Stimulated activated naive CD8-positive, alpha-beta T cell treated with anti-CD3 and anti-CD28 coated beads, Interleukin-15, amount 100 ng/mL, for 72 hours (primary cell): ENCODE measurements at regions not wholly inside any gene's neighbourhood (a gene's known extent, or its start where the extent isn't known, plus 50 kb on each side); places are given as distances from the start of the nearest gene placed in this dataset.

Experiments
- ATAC-seq: fragments of 150-1000 bp; cut with Tn5 transposase; 2 replicates; pipeline ENCODE4 v1.10.0; 2021; ENCODE audit warnings: mild to moderate bottlenecking, moderate library complexity
- DNase-seq, 2 donors: peaks; one replicate each; pipeline ENCODE4 v3.0.0; 2021 to 2022
- H3K27ac Mint-ChIP-seq, 2 donors: one replicate each; pipeline ENCODE4 v1.8.0; 2022; ENCODE audit warnings: mild to moderate bottlenecking in 2 of 2, mixed read lengths in 2 of 2, moderate library complexity in 2 of 2
- H3K27me3 Mint-ChIP-seq: one replicate; pipeline ENCODE4 v1.8.0; 2022; ENCODE audit warnings: mixed read lengths
- H3K4me1 Mint-ChIP-seq: one replicate; pipeline ENCODE4 v1.8.0; 2022; ENCODE audit warnings: mild to moderate bottlenecking, mixed read lengths
- H3K4me3 Mint-ChIP-seq, 2 donors: one replicate each; pipeline ENCODE4 v1.8.0; 2022; ENCODE audit warnings: mild to moderate bottlenecking in 2 of 2, mixed read lengths in 2 of 2, moderate library complexity in 1 of 2
- H3K9me3 Mint-ChIP-seq, 2 donors: one replicate each; pipeline ENCODE4 v1.8.0; 2022; ENCODE audit warnings: mixed read lengths in 2 of 2

DNA sequence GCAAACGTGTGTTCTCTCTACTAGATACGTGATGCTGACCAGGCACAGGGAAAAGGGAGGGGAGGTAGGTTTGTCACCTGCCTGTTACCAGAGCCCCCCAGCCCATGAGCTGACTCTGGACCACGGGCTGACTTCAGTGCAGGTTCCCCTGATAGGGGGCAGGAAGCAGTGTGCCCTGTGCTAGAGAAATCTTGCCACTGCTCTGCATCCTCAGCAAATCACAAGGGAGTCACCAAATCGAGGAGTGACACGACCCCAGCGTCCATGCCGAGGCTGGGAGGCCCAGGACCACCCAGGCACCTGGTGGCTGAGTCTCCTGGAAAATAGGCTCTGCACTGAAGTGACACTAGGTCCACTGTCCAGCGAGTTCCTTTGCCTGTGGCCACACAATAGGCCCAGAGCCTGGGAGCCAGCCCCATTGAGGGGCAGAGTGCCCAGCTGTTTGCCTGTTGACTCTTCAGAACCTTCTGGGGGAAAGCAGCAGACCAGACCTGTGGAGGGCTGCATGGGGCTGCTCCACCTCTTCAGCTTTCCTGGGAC lies 99.3 kb downstream of the CTTN start:
- ATAC-seq (no peak), DNase-seq (no peak)
- Mint-ChIP-seq H3K27me3 (no peaks in the 10 kb centered on the region), H3K27ac (no peak overlapping the region), H3K4me3 (no peak overlapping the region), H3K9me3 (no peaks in the 10 kb centered on the region), H3K4me1 (no peaks in the 10 kb centered on the region)

GRCh38 chr11:70498171-70498571 lies 99.8 kb downstream of the CTTN start:
- Mint-ChIP-seq H3K4me1 (no peaks in the 10 kb centered on the region), H3K27ac (peak overlapping the region in 1 of 2 donors; percentile 27), H3K4me3 (no peak overlapping the region), H3K27me3 (no peaks in the 10 kb centered on the region), H3K9me3 (no peaks in the 10 kb centered on the region)
- DNase-seq, result no peak
- ATAC-seq, result no peak

DNA sequence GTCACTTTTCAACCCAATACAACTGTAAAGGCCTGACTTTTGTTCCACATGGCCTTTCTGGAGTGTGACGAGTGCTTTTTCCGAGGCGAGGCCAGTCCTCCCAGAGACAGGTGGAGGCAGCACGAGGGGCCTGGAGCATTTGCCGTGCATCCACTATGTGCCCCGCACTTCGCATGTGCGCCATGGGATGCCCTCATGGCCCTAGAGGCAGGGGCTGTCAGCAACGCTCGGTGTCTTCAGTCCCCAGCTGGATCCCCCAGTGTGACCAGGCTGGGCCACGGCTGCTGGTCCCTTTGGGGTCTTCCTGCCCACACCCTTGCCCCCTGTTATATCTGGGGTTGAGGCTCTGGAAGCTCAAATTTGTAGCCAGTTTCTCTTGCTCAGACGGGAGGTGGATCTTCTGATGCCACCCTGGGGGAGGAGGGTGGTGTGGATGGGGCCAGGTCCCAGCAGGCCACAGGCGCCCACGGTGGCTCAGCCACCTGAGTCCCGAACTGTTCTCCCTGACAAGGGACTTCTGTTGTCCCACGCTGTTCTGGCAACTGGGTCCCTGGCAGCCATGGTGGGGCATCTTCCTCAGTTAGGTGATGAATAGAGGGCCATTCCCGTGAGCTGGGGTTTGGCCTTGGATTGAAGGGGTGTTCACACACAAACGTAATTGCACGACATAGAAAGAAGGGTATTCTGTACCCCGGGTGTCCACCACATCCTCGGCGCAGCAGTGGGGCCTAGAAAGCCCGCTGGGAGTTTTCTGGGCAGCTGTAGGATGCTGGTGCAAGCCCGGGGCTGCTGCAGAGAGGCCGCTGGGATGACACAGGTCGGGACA lies 100.9 kb downstream of the CTTN start:
- peaks cover 5% of the 10 kb centered on the region for H3K27me3 Mint-ChIP-seq
- ATAC-seq (no peak), DNase-seq (no peak)
- no peak overlapping the region for H3K27ac Mint-ChIP-seq
- no peaks in the 10 kb centered on the region for H3K4me1 Mint-ChIP-seq
- no peaks in the 10 kb centered on the region for H3K9me3 Mint-ChIP-seq
- no peak overlapping the region for H3K4me3 Mint-ChIP-seq

DNA sequence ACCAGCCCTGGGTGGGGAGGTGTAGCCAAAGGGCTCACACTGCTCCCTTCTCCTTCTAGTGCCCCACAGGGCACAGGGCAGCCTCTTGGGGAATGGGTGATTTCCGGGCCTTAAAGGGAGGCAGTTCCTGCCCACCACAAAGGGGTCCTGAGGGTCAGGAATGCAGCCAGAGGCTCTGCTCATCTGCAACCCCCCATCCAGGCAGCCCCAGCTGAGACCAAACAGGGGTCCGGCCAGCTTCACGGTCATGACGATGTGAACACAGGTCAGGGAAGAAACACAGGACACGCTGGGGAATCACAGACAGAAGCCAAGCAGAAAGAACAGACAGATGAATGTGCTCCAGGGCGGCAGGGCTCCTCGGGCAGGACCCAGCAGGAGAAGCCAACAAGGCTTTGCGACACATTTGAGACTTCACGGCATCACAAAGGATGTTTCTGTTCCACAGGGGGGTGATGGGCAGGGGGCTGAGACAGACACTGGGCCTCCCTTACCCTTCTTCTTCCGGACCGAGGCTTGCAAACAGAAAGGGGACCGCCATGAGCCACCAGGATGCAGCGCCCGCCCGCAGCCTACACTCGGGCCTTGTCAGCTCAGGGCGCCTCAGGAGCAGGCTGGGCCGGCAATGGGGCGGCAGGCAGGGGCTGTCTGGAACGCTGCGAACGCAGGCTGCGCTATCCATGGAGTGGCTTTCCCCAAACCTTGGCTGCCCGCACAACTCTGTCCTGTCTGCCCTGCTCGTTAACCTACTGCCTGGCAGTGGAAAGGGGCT lies 101.9 kb downstream of the CTTN start:
- Mint-ChIP-seq H3K4me3 (no peak overlapping the region), H3K27me3 (peaks cover 15% of the 10 kb centered on the region), H3K4me1 (no peaks in the 10 kb centered on the region), H3K9me3 (no peaks in the 10 kb centered on the region), H3K27ac (no peak overlapping the region)
- DNase-seq, result no peak
- no peak for ATAC-seq

- Mint-ChIP-seq H3K4me3 (no peak overlapping the region), H3K9me3 (no peaks in the 10 kb centered on the region), H3K4me1 (no peaks in the 10 kb centered on the region), H3K27ac (no peak overlapping the region), H3K27me3 (peaks cover 17% of the 10 kb centered on the region)
- ATAC-seq (no peak), DNase-seq (no peak)
Measured at GRCh38 chr11:70501051-70501901, 102.9 kb downstream of the CTTN start.

- no peak for ATAC-seq
- H3K27me3 Mint-ChIP-seq, result peaks cover 17% of the 10 kb centered on the region
- H3K4me3 Mint-ChIP-seq, result no peak overlapping the region
- no peak for DNase-seq
- no peak overlapping the region for H3K27ac Mint-ChIP-seq
- H3K9me3 Mint-ChIP-seq, result no peaks in the 10 kb centered on the region
- no peaks in the 10 kb centered on the region for H3K4me1 Mint-ChIP-seq
Measured at GRCh38 chr11:70501933-70502540, 103.7 kb downstream of the CTTN start.

DNA sequence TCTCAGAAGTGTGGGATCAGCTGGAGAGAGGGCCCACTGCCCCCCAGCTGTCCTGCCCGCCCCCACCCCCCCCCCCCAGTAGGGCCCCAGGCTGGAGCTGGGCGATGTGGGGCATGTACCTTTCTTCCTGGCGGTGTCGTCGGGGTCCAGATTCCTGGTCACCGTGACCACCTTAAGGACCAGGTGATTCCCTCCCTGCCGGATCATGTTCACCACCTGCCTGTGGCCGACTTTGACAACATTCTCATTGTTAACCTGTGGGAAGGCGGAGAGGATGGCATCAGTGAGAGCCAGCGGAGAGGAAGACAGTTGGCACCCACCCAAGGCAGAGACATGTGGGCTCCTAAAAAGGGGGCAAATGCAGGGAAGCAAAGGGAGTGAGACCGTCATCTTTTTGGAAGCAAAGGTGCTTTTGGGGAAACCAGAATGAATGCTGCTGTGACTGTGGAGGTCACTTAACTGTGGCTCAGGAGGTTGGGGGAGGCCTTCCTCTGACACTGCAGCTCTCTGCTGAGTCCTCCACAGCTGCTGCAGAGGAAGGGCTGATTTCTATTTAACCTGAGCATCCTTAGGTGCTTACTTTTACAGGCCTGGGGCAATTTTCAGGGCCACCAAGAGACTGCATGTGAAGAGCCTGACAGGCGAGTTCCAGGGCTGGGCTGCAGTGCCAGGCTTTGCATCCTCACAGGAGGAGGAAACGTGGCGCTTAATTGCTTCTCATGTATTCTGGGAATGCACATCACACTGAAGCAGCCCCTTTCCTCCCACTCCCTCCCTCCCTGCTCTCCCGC lies 104.5 kb downstream of the CTTN start:
- DNase-seq (no peak), ATAC-seq (no peak)
- Mint-ChIP-seq H3K27ac (no peak overlapping the region), H3K27me3 (peaks cover 17% of the 10 kb centered on the region), H3K4me3 (no peak overlapping the region), H3K9me3 (no peaks in the 10 kb centered on the region), H3K4me1 (no peaks in the 10 kb centered on the region)

DNA sequence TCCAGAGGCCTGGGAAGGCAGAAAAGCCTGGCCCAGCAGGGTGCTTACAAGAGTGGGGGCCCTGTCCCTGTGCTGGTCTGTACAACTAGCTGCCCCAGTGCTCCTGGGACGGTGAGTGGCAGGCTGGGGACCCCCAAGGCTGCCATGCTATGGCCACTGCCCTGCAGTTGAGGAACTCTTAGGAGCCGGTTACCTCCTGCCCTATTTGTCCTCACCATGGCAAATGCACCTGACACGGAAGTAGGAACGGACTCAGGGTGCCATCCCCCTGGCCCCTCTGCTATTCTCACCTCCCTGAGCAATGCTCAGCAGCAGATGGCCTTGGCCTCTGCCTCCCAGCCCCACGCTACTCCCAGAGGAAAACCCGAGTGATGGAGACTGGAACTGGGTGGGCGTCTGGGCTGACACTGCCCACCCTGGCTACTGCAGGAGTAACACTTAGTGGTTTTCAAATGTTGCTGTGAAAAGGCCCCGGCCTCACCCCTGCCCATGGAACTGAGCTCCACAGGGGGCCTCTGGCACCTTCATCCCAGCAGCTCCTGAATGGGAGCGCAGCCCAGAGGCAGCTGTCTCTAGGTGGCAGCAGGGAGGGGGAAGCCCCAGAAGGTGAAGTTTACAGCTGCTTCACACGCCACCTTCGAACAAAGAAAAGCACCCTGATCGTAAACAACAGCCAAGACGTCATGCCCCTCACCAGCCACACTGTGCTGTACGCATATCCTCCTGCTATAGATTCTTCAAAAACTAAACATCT lies 105.3 kb downstream of the CTTN start:
- H3K9me3 Mint-ChIP-seq, result no peaks in the 10 kb centered on the region
- DNase-seq (no peak), ATAC-seq (no peak)
- H3K4me3 Mint-ChIP-seq, result no peak overlapping the region
- H3K27ac Mint-ChIP-seq, result no peak overlapping the region
- no peaks in the 10 kb centered on the region for H3K4me1 Mint-ChIP-seq
- peaks cover 25% of the 10 kb centered on the region for H3K27me3 Mint-ChIP-seq

DNA sequence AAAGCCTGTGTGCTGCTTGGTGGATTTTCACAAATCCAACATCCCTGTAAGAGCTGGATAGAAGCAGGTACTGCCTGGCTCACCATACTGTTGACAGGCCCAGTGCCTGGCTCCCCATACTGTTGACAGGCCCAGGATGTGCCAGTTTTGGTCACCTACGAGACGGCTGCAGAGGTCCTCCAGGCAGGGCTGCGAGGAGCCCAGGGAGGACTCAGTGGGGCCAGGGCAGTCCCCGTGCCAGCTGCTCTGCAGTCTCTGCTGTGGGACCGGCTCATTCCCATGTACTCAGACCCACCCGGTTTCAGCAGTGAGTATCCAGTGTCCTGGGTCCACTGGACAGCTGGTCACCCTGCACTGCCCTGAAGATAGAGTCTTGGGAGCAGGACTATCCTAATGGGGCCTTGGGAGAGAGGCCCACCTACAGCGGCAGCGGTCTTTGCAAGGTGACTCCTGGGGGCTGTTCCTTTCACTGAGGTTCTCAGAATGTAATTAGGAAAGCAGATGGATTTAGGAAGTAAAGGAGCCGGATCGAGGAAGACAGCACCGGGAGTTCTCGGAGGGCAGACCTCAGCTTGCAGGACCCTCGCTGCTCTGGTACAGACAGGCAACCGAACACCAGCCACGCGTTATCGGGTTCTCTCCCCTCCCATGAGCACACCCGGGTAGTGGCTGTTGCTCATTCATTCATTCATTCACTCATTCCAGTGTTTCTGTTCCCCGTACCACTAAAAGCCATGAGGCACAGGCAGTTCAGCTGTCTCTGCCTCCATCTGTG lies 106.1 kb downstream of the CTTN start:
- ATAC-seq, result no peak
- no peaks in the 10 kb centered on the region for H3K9me3 Mint-ChIP-seq
- peaks cover 26% of the 10 kb centered on the region for H3K27me3 Mint-ChIP-seq
- H3K27ac Mint-ChIP-seq, result no peak overlapping the region
- DNase-seq, result no peak
- H3K4me3 Mint-ChIP-seq, result no peak overlapping the region
- H3K4me1 Mint-ChIP-seq, result no peaks in the 10 kb centered on the region

DNA sequence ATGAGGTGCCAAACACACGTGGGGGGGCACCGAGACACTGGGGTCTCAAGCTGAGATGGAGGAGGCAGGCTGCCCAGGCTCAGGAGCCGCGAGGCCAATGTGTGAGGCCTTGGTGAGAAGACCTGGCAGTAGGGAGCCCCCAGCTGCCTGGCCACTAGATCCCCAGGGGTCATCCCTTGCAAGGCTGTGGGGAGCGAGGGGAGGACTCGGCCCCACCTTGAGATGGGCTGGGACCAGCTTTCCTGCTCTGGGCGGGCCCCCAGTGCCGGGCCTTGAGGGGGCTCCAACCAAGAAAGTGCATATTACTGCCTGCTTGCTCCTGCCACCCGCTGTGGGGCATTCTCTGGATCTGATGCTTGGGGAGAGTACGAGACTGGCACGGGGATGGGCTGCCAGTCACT lies 107.0 kb downstream of the CTTN start:
- Mint-ChIP-seq H3K4me1 (no peaks in the 10 kb centered on the region), H3K9me3 (no peaks in the 10 kb centered on the region), H3K4me3 (no peak overlapping the region), H3K27me3 (peaks cover 26% of the 10 kb centered on the region), H3K27ac (no peak overlapping the region)
- ATAC-seq (no peak), DNase-seq (no peak)

- H3K4me3 Mint-ChIP-seq, result no peak overlapping the region
- H3K4me1 Mint-ChIP-seq, result no peaks in the 10 kb centered on the region
- peaks cover 26% of the 10 kb centered on the region for H3K27me3 Mint-ChIP-seq
- no peak for DNase-seq
- no peak for ATAC-seq
- no peak overlapping the region for H3K27ac Mint-ChIP-seq
- peaks cover 0 to 7% of the 10 kb centered on the region in 2 donors for H3K9me3 Mint-ChIP-seq
Measured at GRCh38 chr11:70505761-70506657, 107.7 kb downstream of the CTTN start.

DNA sequence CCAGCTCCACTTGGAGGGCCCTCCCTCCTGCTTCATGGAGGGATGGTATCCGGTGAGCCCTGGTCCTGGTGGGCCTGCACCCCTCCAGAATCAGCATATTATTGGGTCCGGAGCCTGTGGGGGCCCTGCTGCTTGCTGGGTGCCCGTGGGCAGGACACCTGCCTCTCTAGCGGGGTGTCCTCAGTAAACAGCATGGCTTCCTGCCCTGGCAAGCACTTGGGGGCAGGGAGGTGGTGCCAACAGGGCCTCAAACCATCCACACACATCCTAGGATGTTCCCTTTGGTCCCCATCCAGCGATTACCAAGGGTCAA lies 108.3 kb downstream of the CTTN start:
- Mint-ChIP-seq H3K4me1 (no peaks in the 10 kb centered on the region), H3K4me3 (no peak overlapping the region), H3K27me3 (peaks cover 26% of the 10 kb centered on the region), H3K27ac (no peak overlapping the region), H3K9me3 (peaks cover 0 to 12% of the 10 kb centered on the region in 2 donors)
- ATAC-seq, result no peak
- no peak for DNase-seq

- no peaks in the 10 kb centered on the region for H3K4me1 Mint-ChIP-seq
- H3K4me3 Mint-ChIP-seq, result no peak overlapping the region
- peaks cover 26% of the 10 kb centered on the region for H3K27me3 Mint-ChIP-seq
- H3K27ac Mint-ChIP-seq, result no peak overlapping the region
- ATAC-seq, result no peak
- DNase-seq, result no peak
- peaks cover 2 to 16% of the 10 kb centered on the region in 2 donors for H3K9me3 Mint-ChIP-seq
Measured at GRCh38 chr11:70506986-70507385, 108.7 kb downstream of the CTTN start.
